ENCODE measurements at regions not wholly inside any gene's neighbourhood (a gene's known extent, or its start where the extent isn't known, plus 50 kb on each side); places are given as distances from the start of the nearest gene placed in this dataset.

- TF ChIP-seq ZNF780A (CRISPR knock-in tag; IDR thresholded peaks at IDR 0.05): no peak
- no peak for TF ChIP-seq ZNF329 (CRISPR knock-in tag; IDR thresholded peaks at IDR 0.05; ENCODE audit: low read depth)
- no peak for TF ChIP-seq ZNF773 (CRISPR knock-in tag; IDR thresholded peaks at IDR 0.05; ENCODE audit: borderline replicate concordance)
- 0 out of 2 replicates have a peak, but pooled peaks have one; percentile 46 for TF ChIP-seq TFAP4 (IDR thresholded peaks at IDR 0.05; ENCODE audit: borderline replicate concordance, low read depth)
- TF ChIP-seq ZBTB7B (CRISPR knock-in tag; IDR thresholded peaks at IDR 0.05): no peak
- TF ChIP-seq NFATC3 (CRISPR knock-in tag; IDR thresholded peaks at IDR 0.05): no peak
- TF ChIP-seq AHR (CRISPR knock-in tag; IDR thresholded peaks at IDR 0.05): no peak
- no peak for TF ChIP-seq ZNF784 (CRISPR knock-in tag; IDR thresholded peaks at IDR 0.05; ENCODE audit: borderline replicate concordance)
- no peak for TF ChIP-seq ZNF777 (CRISPR knock-in tag; IDR thresholded peaks at IDR 0.05)
- no peak for TF ChIP-seq EHMT2 (IDR thresholded peaks at IDR 0.05; ENCODE audit: borderline replicate concordance, low read depth, low read length)
- no peak for TF ChIP-seq TFDP1 (CRISPR knock-in tag; IDR thresholded peaks at IDR 0.05; ENCODE audit: borderline replicate concordance)
- no peak for TF ChIP-seq CHD2 (IDR thresholded peaks at IDR 0.05; ENCODE audit: low read depth, low read length)
- TF ChIP-seq ZNF576 (CRISPR knock-in tag; IDR thresholded peaks at IDR 0.05): no peak
- no peak for TF ChIP-seq HDAC6 (IDR thresholded peaks at IDR 0.05; ENCODE audit: low read depth, low read length)
- no peak for TF ChIP-seq DDIT3 (CRISPR knock-in tag; IDR thresholded peaks at IDR 0.05)
- TF ChIP-seq RBAK (CRISPR knock-in tag; IDR thresholded peaks at IDR 0.05): no peak
- no peak for TF ChIP-seq ZNF800 (CRISPR knock-in tag; IDR thresholded peaks at IDR 0.05)
- no peak for TF ChIP-seq ZNF841 (CRISPR knock-in tag; IDR thresholded peaks at IDR 0.05; ENCODE audit: borderline replicate concordance)
- TF ChIP-seq ZMYM2 (CRISPR knock-in tag; IDR thresholded peaks at IDR 0.05): no peak
- TF ChIP-seq TCF7L2 (IDR thresholded peaks at IDR 0.05; ENCODE audit: low read depth, low read length): no peak
- peak; percentile 63 for TF ChIP-seq CEBPG (CRISPR knock-in tag; IDR thresholded peaks at IDR 0.05)
- TF ChIP-seq TGIF2 (CRISPR knock-in tag; IDR thresholded peaks at IDR 0.05): 0 out of 2 replicates have a peak, but pooled peaks have one; percentile 34
- no peak for TF ChIP-seq SMC3 (IDR thresholded peaks at IDR 0.05; ENCODE audit: low read length)
- TF ChIP-seq SRY (CRISPR knock-in tag; IDR thresholded peaks at IDR 0.05): no peak
- no peak for TF ChIP-seq CAMTA2 (CRISPR knock-in tag; IDR thresholded peaks at IDR 0.05; ENCODE audit: borderline replicate concordance)
- TF ChIP-seq FLYWCH1 (CRISPR knock-in tag; IDR thresholded peaks at IDR 0.05): no peak
- no peak for TF ChIP-seq HOXA3 (CRISPR knock-in tag; IDR thresholded peaks at IDR 0.05)
- TF ChIP-seq SIX4 (CRISPR knock-in tag; IDR thresholded peaks at IDR 0.05): peak; percentile 98
- peak; percentile 39 for TF ChIP-seq CREM (IDR thresholded peaks at IDR 0.05)
- no peak for TF ChIP-seq CREM (CRISPR knock-in tag; IDR thresholded peaks at IDR 0.05)
- TF ChIP-seq FOXA3 (CRISPR knock-in tag; IDR thresholded peaks at IDR 0.05): peak; percentile 93
Measured at GRCh38 chr4:73347497-73347896, 56.6 kb upstream of the ALB start (continued).
